Loucy (cell line): ENCODE measurements at regions not wholly inside any gene's neighbourhood (a gene's known extent, or its start where the extent isn't known, plus 50 kb on each side); places are given as distances from the start of the nearest gene placed in this dataset.

ENCODE experiments used
- CTCF ChIP-seq: fragments of 200-600 bp; sonication (generic); conservative IDR thresholded peaks from 2 replicates; pipeline ENCODE4 v1.5.1; 2014; ENCODE audit warnings: mild to moderate bottlenecking, antibody characterized with exemption, low read length
- EZH2phosphoT487 ChIP-seq: fragments of 200-600 bp; IDR thresholded peaks from 2 replicates; pipeline ENCODE4 v1.6.1; 2018; ENCODE audit warnings: antibody characterized with exemption, mild to moderate bottlenecking, moderate library complexity, borderline replicate concordance

- TF ChIP-seq CTCF (peak; percentile 15; the same call in 1 of the 2 replicates), EZH2phosphoT487 (no peak)
Measured at GRCh38 chr5:30650311-30650710, 543.2 kb upstream of the CDH6 start.
